OCI-LY3 (cell line): ENCODE measurements at regions not wholly inside any gene's neighbourhood (a gene's known extent, or its start where the extent isn't known, plus 50 kb on each side); places are given as distances from the start of the nearest gene placed in this dataset.

Experiments
- EZH2phosphoT487 ChIP-seq: fragments of 200-600 bp; shearing (Covaris generic); IDR thresholded peaks from 2 replicates; pipeline ENCODE4 v1.6.1; 2018; ENCODE audit warnings: antibody characterized with exemption, mixed run types, low read depth
- TF ChIP-seq, protein P1 (sequence below): fragments of 200-600, 300-600 bp; sonication (generic); IDR thresholded peaks from 2 replicates; pipeline ENCODE4 v1.5.1; 2014; ENCODE audit warnings: antibody characterized with exemption, low read length, low read depth

GRCh38 chr4:124184792-124185191 is 527.7 kb downstream of the ANKRD50 start:
- TF ChIP-seq, protein P1, sequence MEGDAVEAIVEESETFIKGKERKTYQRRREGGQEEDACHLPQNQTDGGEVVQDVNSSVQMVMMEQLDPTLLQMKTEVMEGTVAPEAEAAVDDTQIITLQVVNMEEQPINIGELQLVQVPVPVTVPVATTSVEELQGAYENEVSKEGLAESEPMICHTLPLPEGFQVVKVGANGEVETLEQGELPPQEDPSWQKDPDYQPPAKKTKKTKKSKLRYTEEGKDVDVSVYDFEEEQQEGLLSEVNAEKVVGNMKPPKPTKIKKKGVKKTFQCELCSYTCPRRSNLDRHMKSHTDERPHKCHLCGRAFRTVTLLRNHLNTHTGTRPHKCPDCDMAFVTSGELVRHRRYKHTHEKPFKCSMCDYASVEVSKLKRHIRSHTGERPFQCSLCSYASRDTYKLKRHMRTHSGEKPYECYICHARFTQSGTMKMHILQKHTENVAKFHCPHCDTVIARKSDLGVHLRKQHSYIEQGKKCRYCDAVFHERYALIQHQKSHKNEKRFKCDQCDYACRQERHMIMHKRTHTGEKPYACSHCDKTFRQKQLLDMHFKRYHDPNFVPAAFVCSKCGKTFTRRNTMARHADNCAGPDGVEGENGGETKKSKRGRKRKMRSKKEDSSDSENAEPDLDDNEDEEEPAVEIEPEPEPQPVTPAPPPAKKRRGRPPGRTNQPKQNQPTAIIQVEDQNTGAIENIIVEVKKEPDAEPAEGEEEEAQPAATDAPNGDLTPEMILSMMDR, result no peak
- no peak for TF ChIP-seq EZH2phosphoT487
